GM18870 (cell line): ENCODE measurements at regions not wholly inside any gene's neighbourhood (a gene's known extent, or its start where the extent isn't known, plus 50 kb on each side); places are given as distances from the start of the nearest gene placed in this dataset.

ENCODE experiments used
- ATAC-seq: cut with Tn5 transposase; IDR thresholded peaks from one replicate; pipeline ENCODE4 v1.9.1; 2021; ENCODE audit warnings: moderate library complexity; ENCODE audit not compliant: unreplicated experiment

GRCh38 chr7:96415293-96415940 is 93.5 kb upstream of the SLC25A13 start:
- ATAC-seq, result no peak

DNA sequence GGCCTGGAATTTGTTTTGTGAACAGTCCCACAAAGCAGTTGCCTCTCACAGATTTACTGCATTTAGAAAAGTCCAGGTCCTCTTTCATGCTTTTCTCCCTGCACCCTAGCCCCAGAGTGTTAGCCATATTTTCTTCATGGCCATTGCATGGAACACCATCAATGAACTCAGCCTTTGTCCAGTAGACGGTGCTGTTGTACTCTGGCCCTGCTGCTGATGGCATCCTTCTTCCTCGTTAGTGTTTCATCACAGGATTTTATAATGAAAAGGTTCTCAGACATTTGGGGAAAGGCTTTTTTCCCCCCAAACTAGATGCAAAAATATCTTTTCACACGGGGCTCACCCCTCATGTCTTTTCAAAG is 93.0 kb upstream of the SLC25A13 start:
- peak; percentile 61 for ATAC-seq

DNA sequence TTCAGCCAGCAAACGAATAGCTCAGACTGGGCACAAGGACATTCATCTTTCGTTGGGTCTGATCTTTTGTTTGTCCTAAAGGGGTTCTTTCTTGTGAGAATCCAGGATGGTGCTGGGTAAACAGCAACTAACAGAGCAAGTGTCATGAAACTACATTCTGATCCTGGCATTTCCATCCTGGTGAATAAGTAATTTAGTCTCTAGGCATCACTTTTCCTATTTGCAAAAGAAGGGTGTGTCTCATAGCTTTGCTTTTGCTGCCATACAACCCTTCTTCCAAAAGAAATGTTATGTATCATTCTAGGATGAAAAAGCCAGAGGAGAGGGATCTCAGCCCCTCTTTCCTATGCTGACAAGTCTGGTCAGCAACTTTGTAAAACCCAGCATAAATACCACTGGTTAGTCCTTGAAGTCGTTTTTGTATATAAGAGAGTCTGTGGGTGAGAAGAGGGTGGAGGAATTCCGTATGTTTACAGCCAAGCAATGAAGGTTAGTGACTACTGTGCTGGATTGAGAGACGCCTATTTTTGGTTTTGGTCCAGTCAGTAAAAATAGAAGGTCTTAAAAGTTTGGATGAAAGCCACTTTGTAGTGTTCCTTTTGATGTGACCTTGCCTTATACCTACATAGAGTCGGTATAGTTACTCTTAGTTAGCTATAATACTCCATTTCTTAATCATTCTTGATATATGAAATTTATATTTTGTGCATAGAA is 88.4 kb upstream of the SLC25A13 start:
- no peak for ATAC-seq

- ATAC-seq, result no peak
Measured at GRCh38 chr7:96408881-96409280, 87.0 kb upstream of the SLC25A13 start.

GRCh38 chr7:96407427-96407826 is 85.5 kb upstream of the SLC25A13 start:
- ATAC-seq, result no peak

- no peak for ATAC-seq
Measured at GRCh38 chr7:96402913-96403312, 81.0 kb upstream of the SLC25A13 start.

DNA sequence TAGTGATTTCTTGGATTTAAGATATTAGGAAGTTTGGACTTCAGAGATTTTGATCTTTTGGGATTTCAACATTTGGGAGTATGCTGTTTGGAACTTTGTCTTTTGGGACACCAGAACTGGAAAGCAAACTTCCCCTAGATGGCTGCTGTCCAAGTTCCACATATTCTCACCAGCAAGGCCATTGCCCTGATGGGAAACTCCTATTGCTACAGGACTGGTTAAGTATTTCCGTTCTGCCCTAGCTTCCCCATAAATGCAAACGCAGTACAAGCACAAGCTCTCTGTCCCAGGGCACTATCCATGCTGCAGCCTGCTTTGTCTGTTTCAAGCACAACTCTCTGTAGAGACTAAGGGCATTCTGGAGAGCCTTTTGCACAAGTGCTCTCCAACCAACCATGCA is 79.3 kb upstream of the SLC25A13 start:
- no peak for ATAC-seq

DNA sequence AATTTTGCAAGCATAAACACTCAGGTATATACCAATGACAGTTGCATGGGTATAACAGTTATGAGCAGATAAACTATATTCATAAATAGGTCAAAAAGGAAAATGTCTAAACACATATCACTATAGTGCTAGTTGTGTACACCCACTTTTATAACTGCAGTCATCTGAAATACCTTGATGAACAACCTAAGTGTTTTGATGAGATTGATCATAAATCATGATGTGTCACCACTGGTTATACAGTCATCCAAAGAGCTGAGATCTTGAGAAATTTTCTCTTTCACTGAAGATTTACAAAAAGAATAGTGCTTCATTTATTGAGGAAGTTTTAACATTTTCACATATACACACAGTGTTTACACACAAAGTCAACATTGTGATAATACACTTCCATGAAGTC is 78.6 kb upstream of the SLC25A13 start:
- ATAC-seq, result no peak

GRCh38 chr7:96400001-96400400 is 78.1 kb upstream of the SLC25A13 start:
- no peak for ATAC-seq

DNA sequence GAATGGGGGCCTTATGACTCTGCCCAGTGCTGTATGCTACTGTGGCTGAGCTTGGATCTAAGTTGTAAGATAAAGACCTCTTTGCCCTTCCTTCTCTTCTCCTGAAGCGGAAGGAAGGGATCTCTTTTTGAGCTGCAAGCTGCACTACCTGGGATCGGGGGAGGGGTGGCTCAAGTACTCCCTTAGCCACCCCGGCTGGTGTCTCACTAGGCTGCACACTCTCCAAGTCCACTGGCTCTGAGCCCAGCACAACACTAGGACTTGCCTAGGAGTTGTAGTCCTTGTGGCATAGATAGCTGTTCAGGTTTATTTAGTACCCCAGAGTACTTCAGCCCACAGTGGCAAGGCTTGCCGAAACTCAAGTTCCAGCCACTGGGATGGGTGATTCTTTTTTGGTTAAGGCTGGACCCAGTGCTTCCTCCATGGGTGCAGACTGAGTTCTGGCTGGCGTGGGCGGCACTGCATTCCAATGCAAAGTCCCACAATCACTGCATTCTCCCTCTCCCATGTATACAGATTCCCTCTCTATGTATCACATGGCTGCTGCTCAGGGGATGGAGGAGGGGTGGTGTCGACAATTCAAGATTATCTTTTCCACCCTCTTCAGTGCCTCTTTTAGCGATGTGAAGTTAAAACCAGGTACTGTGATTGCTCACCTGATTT is 76.2 kb upstream of the SLC25A13 start:
- no peak for ATAC-seq

GRCh38 chr7:96388620-96389383 is 66.9 kb upstream of the SLC25A13 start:
- no peak for ATAC-seq

DNA sequence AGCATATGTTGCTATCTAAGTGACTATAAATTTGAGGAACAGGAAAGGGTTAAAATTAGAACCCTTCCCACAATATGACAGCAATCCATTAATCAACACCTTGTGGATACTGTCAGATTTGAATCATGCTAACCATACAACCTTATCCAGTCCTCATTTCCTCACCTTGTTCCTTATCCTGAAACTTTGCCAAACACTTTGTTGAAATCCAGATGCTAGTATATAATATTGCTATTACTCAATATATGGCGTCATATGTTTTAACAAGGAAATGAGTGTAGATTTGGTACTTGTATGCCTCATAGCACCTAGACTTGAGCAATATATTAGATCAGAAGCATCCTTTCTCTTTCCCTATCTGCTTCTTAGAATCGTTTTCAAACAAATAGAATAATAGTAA is 66.3 kb upstream of the SLC25A13 start:
- ATAC-seq, result no peak

- ATAC-seq, result no peak
Measured at GRCh38 chr7:96380111-96380512, 58.2 kb upstream of the SLC25A13 start.

GRCh38 chr7:96377399-96377798 is 55.5 kb upstream of the SLC25A13 start:
- no peak for ATAC-seq
